ENCODE measurements at regions not wholly inside any gene's neighbourhood (a gene's known extent, or its start where the extent isn't known, plus 50 kb on each side); places are given as distances from the start of the nearest gene placed in this dataset.
A peak's percentile ranks its signal among the peaks of the same experiment; 100 is the strongest.

GRCh38 chrX:45765281-45765680, 564.6 kb upstream of the DIPK2B start:
- ChIA-PET POLR2A (interaction anchor here (1.3 to 7.6 kb wide), 3 partner anchors 12 to 85 kb away, joined by 7 to 54 read pairs (median 54); no protein-coding TSS in a partner anchor), CTCF (interaction anchor here (1.0 kb wide), 1 partner anchor 80 kb away, joined by 3 read pairs; no protein-coding TSS in a partner anchor)
- DNase-seq (no peak), ATAC-seq (no peak)
- intact Hi-C loops (cut with micrococcal nuclease): loop anchor here (5.0 kb wide), 1 partner anchor 42 kb away; no protein-coding TSS in a partner anchor
- no peak for TF ChIP-seq CTCF (IDR thresholded peaks at IDR 0.05)
- Mint-ChIP-seq H3K9me3 (no peaks in the 10 kb centered on the region), H3K27ac (peak overlapping the region; percentile 88), H3K4me3 (peak overlapping the region; percentile 84), H3K27me3 (no peaks in the 10 kb centered on the region), H3K4me1 (ENCODE audit: low read depth) (peaks cover 45% of the 10 kb centered on the region), H3K36me3 (ENCODE audit: low read depth) (peaks cover 70% of the 10 kb centered on the region)

GRCh38 chrX:45762699-45763647, 562.3 kb upstream of the DIPK2B start:
- ATAC-seq (peak; percentile 21), DNase-seq (no peak)
- ChIA-PET POLR2A (interaction anchor here (1.4 to 1.5 kb wide), 3 partner anchors 44 to 88 kb away, joined by 4 to 9 read pairs (median 7); no protein-coding TSS in a partner anchor), CTCF (interaction anchor here (1.0 kb wide), 1 partner anchor 44 kb away, joined by 3 read pairs; no protein-coding TSS in a partner anchor)
- H3K27me3 Mint-ChIP-seq: no peaks in the 10 kb centered on the region
- peaks cover 66% of the 10 kb centered on the region for H3K36me3 Mint-ChIP-seq (ENCODE audit: low read depth)
- H3K4me1 Mint-ChIP-seq (ENCODE audit: low read depth): peaks cover 64% of the 10 kb centered on the region
- peak overlapping the region; percentile 89 for H3K27ac Mint-ChIP-seq
- H3K4me3 Mint-ChIP-seq: peak overlapping the region; percentile 50
- intact Hi-C loops (cut with micrococcal nuclease): no loop called here
- no peaks in the 10 kb centered on the region for H3K9me3 Mint-ChIP-seq
- no peak for TF ChIP-seq CTCF (IDR thresholded peaks at IDR 0.05)

GRCh38 chrX:45761920-45762319, 561.2 kb upstream of the DIPK2B start:
- Mint-ChIP-seq H3K27ac (peak overlapping the region; percentile 90), H3K36me3 (ENCODE audit: low read depth) (peaks cover 65% of the 10 kb centered on the region), H3K4me1 (ENCODE audit: low read depth) (peaks cover 71% of the 10 kb centered on the region), H3K27me3 (no peaks in the 10 kb centered on the region), H3K9me3 (no peaks in the 10 kb centered on the region), H3K4me3 (peak overlapping the region; percentile 50)
- no peak for TF ChIP-seq CTCF (IDR thresholded peaks at IDR 0.05)
- CTCF ChIA-PET: no interaction called here
- ATAC-seq: no peak
- no peak for DNase-seq
- POLR2A ChIA-PET: no interaction called here
- intact Hi-C loops (cut with micrococcal nuclease): no loop called here

GRCh38 chrX:45760187-45760742, 559.6 kb upstream of the DIPK2B start:
- Mint-ChIP-seq H3K27me3 (no peaks in the 10 kb centered on the region), H3K27ac (peak overlapping the region; percentile 88), H3K9me3 (no peaks in the 10 kb centered on the region), H3K4me1 (ENCODE audit: low read depth) (peaks cover 77% of the 10 kb centered on the region), H3K36me3 (ENCODE audit: low read depth) (peaks cover 65% of the 10 kb centered on the region), H3K4me3 (peak overlapping the region; percentile 60)
- no peak for TF ChIP-seq CTCF (IDR thresholded peaks at IDR 0.05)
- CTCF ChIA-PET: no interaction called here
- ATAC-seq (no peak), DNase-seq (no peak)
- POLR2A ChIA-PET: interaction anchor here (0.8 to 3.6 kb wide), 5 partner anchors 9 to 90 kb away, joined by 3 to 43 read pairs (median 4); no protein-coding TSS in a partner anchor
- intact Hi-C loops (cut with micrococcal nuclease): no loop called here
